SKM-1 treated with dmso at 0.1 percent for 144 hours (cell line): ENCODE measurements at regions not wholly inside any gene's neighbourhood (a gene's known extent, or its start where the extent isn't known, plus 50 kb on each side); places are given as distances from the start of the nearest gene placed in this dataset.

Experiments used
- DNase-seq: peaks from one replicate; lab custom pipeline; 2025; ENCODE audit not compliant: unreplicated experiment; lab: John Stamatoyannopoulos, UW

DNA sequence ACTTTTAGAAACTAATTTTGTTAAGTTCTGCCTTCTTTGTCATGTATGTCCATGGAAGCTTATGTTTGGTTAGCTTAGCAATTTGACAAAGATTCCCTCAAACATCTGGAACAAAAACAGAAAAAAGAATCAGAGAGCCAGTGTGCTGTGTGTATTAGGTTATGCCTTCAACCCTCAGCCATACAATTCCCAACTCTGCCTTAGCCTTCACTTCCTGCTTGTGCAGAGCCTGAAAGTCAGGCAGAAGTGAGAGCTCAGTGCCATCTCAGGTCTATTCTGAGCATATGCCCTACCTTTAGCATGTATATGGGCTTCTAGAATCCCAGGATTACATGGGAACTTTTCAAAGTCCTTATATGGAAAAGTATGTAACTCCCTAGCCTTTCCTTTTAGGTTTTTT is 58.2 kb upstream of the STOX2 start:
- DNase-seq = no peak

- DNase-seq = no peak
These were observed 56.3 kb upstream of the STOX2 start for GRCh38 chr4:183848805-183849204.

- DNase-seq = no peak
These were observed 52.1 kb upstream of the STOX2 start for GRCh38 chr4:183852910-183853547.

- DNase-seq = no peak
These were observed 51.6 kb upstream of the STOX2 start for GRCh38 chr4:183853548-183853940.
